Epithelial cell of proximal tubule (primary cell): ENCODE measurements at regions not wholly inside any gene's neighbourhood (a gene's known extent, or its start where the extent isn't known, plus 50 kb on each side); places are given as distances from the start of the nearest gene placed in this dataset.
A peak's percentile ranks its signal among the peaks of the same experiment; 100 is the strongest.

Experiments used
- DNase-seq: peaks from one replicate; pipeline ENCODE4 v3.0.0-alpha.2; 2011; ENCODE audit warnings: low read depth
- H3K4me3 ChIP-seq: 2 replicates; pipeline ENCODE4 v1.5.1; 2011; ENCODE audit warnings: low read depth, mild to moderate bottlenecking, low read length
- TF ChIP-seq, protein P1 (sequence below): conservative IDR thresholded peaks from 2 replicates; pipeline ENCODE4 v1.5.1; 2012; ENCODE audit warnings: low read depth, mild to moderate bottlenecking, low read length

- no peak for DNase-seq
- H3K4me3 ChIP-seq = no peak overlapping the region
- TF ChIP-seq, protein P1, sequence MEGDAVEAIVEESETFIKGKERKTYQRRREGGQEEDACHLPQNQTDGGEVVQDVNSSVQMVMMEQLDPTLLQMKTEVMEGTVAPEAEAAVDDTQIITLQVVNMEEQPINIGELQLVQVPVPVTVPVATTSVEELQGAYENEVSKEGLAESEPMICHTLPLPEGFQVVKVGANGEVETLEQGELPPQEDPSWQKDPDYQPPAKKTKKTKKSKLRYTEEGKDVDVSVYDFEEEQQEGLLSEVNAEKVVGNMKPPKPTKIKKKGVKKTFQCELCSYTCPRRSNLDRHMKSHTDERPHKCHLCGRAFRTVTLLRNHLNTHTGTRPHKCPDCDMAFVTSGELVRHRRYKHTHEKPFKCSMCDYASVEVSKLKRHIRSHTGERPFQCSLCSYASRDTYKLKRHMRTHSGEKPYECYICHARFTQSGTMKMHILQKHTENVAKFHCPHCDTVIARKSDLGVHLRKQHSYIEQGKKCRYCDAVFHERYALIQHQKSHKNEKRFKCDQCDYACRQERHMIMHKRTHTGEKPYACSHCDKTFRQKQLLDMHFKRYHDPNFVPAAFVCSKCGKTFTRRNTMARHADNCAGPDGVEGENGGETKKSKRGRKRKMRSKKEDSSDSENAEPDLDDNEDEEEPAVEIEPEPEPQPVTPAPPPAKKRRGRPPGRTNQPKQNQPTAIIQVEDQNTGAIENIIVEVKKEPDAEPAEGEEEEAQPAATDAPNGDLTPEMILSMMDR = no peak
Observed at GRCh38 chr11:71198141-71198822, 54.1 kb downstream of the SHANK2 start.

- TF ChIP-seq, protein P1 = no peak
- DNase-seq = peak; percentile 68
Observed at GRCh38 chr11:71197096-71197495, 55.3 kb downstream of the SHANK2 start.

GRCh38 chr11:71194710-71195109 is 57.7 kb downstream of the SHANK2 start:
- TF ChIP-seq, protein P1 = no peak
- DNase-seq = no peak
- no peak overlapping the region for H3K4me3 ChIP-seq

More at GRCh38 chr11:71197096-71197495, 55.3 kb downstream of the SHANK2 start:
- H3K4me3 ChIP-seq = no peak overlapping the region

DNA sequence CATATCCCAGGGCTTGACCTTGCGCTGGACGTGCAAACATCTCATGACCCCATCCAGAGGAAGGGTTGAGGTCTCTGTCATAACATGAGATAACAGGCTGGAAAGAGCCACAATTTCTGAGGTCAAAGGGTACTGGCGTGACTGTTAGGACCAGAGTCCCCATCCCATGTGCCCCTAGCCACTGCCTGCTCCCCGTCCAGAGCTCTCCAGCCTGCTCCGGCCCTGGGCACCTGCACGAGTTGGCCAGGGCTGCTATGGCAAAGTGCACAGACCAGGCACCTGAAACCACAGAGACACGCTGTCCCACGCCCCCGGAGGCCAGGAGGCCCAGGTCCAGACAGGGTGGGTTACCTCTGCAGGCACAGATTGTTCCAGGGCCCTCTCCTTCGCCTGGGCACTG is 58.9 kb downstream of the SHANK2 start:
- TF ChIP-seq, protein P1 = no peak
- DNase-seq = no peak
- H3K4me3 ChIP-seq = no peak overlapping the region

DNA sequence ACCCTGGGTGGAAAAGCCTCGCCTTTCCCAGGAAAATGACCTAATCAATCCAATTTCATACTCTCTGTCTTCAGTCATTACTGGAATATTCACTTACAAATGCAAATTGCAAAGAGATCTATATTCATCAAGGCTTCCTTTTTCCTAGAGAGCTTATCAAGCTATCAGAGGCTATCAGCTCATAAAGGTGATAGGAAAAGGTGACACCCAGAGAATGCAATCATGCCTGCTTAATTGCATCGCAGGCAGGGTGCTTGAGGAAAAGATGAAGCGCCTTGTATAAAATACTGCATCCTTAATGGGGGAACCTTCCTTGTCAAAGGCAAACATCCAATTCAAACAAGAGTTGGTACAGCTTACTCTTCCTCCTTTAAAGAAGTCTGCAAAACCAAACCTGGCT is 59.7 kb downstream of the SHANK2 start:
- no peak for DNase-seq
- TF ChIP-seq, protein P1 = no peak
- H3K4me3 ChIP-seq = no peak overlapping the region

- TF ChIP-seq, protein P1 = no peak
- H3K4me3 ChIP-seq = no peak overlapping the region
- no peak for DNase-seq
Observed at GRCh38 chr11:71191201-71191600, 61.2 kb downstream of the SHANK2 start.

DNA sequence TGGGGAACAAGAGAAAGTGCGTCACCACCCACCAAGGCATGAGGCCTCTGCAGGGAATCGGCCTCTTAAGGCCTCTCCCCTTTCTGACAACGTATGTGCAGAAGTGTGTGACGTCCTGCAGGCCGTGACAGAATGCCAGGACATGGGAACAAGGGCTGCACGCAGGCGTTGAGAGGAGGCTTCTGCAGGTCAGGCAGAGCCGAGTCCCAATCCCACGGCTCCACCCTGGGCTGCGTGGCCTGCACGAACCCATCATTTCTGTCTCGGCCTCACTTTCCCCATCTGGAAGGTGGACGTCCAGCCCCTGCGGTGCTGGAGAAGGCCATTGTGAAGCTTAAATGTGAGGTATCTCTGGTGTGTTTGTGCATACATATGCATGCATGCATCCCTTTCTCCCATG is 61.8 kb downstream of the SHANK2 start:
- no peak for DNase-seq
- H3K4me3 ChIP-seq = no peak overlapping the region
- TF ChIP-seq, protein P1 = no peak
